ENCODE measurements at regions not wholly inside any gene's neighbourhood (a gene's known extent, or its start where the extent isn't known, plus 50 kb on each side); places are given as distances from the start of the nearest gene placed in this dataset.

DNA sequence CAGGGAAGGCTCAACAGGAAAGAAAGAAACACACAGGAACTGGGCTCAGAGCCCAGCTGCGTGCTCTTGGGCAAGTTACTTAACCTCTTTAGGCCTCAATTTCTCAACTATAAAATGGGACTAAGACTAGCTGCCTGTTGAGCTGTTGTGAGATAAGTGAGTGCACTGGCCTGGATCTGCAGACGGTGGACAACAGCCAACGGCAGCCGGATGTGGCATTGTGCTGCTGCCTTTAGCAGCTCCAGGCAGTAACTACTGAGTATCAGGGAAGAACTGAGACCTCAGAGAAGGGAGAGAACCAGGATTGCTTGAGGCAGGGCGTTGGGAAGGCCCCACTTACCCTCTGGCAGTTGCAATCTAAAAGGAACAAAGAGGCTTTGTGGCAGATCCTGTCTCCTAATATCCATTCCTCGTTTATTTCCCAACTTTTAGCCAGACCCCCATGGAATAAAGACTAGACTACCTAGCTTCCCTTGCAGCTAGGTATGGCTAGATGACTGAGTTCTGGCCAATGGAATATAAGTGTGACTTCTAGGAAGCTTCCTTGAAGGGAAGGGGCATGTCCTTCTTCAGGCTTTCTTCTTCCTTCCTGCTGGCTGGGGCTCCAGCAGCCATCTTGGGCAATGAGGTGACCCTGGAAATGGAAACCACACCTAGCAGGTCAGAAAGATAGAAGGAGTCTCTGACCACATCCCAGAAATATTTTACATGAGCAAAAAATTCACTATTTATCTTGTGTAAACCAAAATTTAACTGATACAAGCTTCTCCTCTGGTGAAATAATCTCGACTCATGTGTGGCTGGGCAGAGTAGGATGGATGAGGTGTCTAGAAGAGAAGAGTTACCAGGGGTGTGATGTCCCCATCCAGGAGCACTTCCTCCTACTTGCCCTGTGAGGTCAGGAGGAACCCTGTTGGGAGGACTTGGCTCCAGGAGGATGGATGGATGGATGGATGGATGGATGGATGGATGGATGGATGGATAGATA, 67.6 kb downstream of the MRPL14 start:
- TF ChIP-seq FOXP2 (optimal IDR thresholded peaks at IDR 0.05; ENCODE audit: borderline replicate concordance, extremely low read depth, extremely low read length, insufficient read depth) (no peak), TAF1 (IDR thresholded peaks at IDR 0.05; ENCODE audit: borderline replicate concordance, insufficient read depth, low read length) (no peak)
- TF ChIP-seq, protein P1, sequence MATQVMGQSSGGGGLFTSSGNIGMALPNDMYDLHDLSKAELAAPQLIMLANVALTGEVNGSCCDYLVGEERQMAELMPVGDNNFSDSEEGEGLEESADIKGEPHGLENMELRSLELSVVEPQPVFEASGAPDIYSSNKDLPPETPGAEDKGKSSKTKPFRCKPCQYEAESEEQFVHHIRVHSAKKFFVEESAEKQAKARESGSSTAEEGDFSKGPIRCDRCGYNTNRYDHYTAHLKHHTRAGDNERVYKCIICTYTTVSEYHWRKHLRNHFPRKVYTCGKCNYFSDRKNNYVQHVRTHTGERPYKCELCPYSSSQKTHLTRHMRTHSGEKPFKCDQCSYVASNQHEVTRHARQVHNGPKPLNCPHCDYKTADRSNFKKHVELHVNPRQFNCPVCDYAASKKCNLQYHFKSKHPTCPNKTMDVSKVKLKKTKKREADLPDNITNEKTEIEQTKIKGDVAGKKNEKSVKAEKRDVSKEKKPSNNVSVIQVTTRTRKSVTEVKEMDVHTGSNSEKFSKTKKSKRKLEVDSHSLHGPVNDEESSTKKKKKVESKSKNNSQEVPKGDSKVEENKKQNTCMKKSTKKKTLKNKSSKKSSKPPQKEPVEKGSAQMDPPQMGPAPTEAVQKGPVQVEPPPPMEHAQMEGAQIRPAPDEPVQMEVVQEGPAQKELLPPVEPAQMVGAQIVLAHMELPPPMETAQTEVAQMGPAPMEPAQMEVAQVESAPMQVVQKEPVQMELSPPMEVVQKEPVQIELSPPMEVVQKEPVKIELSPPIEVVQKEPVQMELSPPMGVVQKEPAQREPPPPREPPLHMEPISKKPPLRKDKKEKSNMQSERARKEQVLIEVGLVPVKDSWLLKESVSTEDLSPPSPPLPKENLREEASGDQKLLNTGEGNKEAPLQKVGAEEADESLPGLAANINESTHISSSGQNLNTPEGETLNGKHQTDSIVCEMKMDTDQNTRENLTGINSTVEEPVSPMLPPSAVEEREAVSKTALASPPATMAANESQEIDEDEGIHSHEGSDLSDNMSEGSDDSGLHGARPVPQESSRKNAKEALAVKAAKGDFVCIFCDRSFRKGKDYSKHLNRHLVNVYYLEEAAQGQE (IDR thresholded peaks at IDR 0.05; ENCODE audit: insufficient read depth in 1 of 2, low read depth in 2 of 2, low read length in 2 of 2): peak in 1 of 2 experiments; percentile 50; a peak in 1 of 4 replicates

- TF ChIP-seq POLR2AphosphoS5 (IDR thresholded peaks at IDR 0.05; ENCODE audit: low read depth, low read length) (no peak; the same call in 1 of the 2 replicates), SIN3A (IDR thresholded peaks at IDR 0.05; ENCODE audit: borderline replicate concordance, insufficient read depth, low read length) (peak; percentile 95), TAF1 (IDR thresholded peaks at IDR 0.05; ENCODE audit: borderline replicate concordance, insufficient read depth, low read length) (0 out of 2 replicates have a peak, but pooled peaks have one; percentile 20), FOXP2 (optimal IDR thresholded peaks at IDR 0.05; ENCODE audit: borderline replicate concordance, extremely low read depth, extremely low read length, insufficient read depth) (no peak)
- TF ChIP-seq, protein P1 (IDR thresholded peaks at IDR 0.05; ENCODE audit: insufficient read depth in 1 of 2, low read depth in 2 of 2, low read length in 2 of 2): peak in 1 of 2 experiments; percentile 2; a peak in 1 of 4 replicates
Observed at GRCh38 chr6:44058617-44059358, 68.5 kb downstream of the MRPL14 start.

DNA sequence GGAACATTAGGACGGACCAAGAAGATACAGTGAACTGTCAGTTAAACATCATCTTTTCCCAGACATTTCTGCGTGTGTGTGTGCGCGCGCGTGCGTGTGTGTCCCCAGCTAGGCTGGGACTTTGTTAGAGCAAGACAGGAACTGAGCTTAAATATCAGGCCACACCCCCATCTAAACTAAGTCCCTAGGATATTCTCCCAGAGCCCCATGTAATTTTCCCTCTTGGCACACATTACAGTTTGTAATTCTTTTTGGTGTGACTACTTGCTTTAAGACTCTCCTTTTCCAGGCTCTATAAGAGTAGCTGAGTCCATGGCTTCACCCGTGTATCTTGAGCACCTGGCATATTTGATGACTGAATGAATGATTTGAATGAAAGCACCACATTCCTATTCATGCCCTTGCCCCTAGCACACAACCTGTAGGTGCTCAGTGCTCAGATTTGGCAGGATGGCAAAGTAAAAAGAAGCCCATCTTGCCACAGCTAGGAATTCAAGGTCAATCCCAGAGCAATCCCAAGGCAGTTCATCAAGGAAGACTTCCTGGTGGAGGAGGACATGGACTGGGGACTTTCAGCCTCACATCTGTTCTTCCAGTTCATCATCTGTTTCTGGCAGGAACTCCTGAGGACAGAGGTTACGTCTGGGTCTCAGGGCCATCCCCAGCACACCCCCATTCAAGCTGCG, 69.2 kb downstream of the MRPL14 start:
- TF ChIP-seq FOXP2 (optimal IDR thresholded peaks at IDR 0.05; ENCODE audit: borderline replicate concordance, extremely low read depth, extremely low read length, insufficient read depth) (no peak), POLR2AphosphoS5 (IDR thresholded peaks at IDR 0.05; ENCODE audit: low read depth, low read length) (0 out of 2 replicates have a peak, but pooled peaks have one; percentile 30), SIN3A (IDR thresholded peaks at IDR 0.05; ENCODE audit: borderline replicate concordance, insufficient read depth, low read length) (no peak), TAF1 (IDR thresholded peaks at IDR 0.05; ENCODE audit: borderline replicate concordance, insufficient read depth, low read length) (no peak)
- TF ChIP-seq, protein P1 (IDR thresholded peaks at IDR 0.05; ENCODE audit: insufficient read depth in 1 of 2, low read depth in 2 of 2, low read length in 2 of 2): peak in 1 of 2 experiments; percentile 50; a peak in 2 of 4 replicates

- TF ChIP-seq POLR2AphosphoS5 (IDR thresholded peaks at IDR 0.05; ENCODE audit: low read depth, low read length) (no peak), TAF1 (IDR thresholded peaks at IDR 0.05; ENCODE audit: borderline replicate concordance, insufficient read depth, low read length) (peak; percentile 43; the same call in 1 of the 2 replicates), SIN3A (IDR thresholded peaks at IDR 0.05; ENCODE audit: borderline replicate concordance, insufficient read depth, low read length) (no peak)
- TF ChIP-seq, protein P1 (IDR thresholded peaks at IDR 0.05; ENCODE audit: insufficient read depth in 1 of 2, low read depth in 2 of 2, low read length in 2 of 2): no peak
Observed at GRCh38 chr6:44057238-44057930, 69.9 kb downstream of the MRPL14 start.

Data from PFSK-1 (cell line).